Spleen (tissue), 7 donors: ENCODE measurements at regions not wholly inside any gene's neighbourhood (a gene's known extent, or its start where the extent isn't known, plus 50 kb on each side); places are given as distances from the start of the nearest gene placed in this dataset.
"Not testable (repeated sequence)": the region's sequence is repeated elsewhere in the genome, so short reads cannot be mapped to it uniquely, and the experiment has no call there.

Experiments
- CTCF ChIP-seq, 11 experiments: fragments of 200-600 bp in 7 of 11; fragments of 450-650 bp in 4 of 11; sonication (generic) in 4 of 11; IDR thresholded peaks in 8 of 11; conservative IDR thresholded peaks in 3 of 11; 1 replicate in 7 of 11; 2 replicates in 4 of 11; pipeline versions ENCODE4 v1.4.0 to v1.8.0; 2016 to 2021; ENCODE audit warnings: antibody characterized with exemption in 11 of 11, inconsistent platforms in 4 of 11, mild to moderate bottlenecking in 1 of 11
- POLR2A ChIP-seq, 3 donors: fragments of 450-650 bp; IDR thresholded peaks; one replicate each; pipeline ENCODE4 v1.5.1; 2017; ENCODE audit warnings: antibody characterized with exemption in 3 of 3, mild to moderate bottlenecking in 1 of 3
- POLR2AphosphoS5 ChIP-seq, 3 donors: sonication (generic); formaldehyde crosslinking; IDR thresholded peaks; one replicate each; pipeline ENCODE4 v1.5.1; 2017; ENCODE audit warnings: antibody characterized with exemption in 3 of 3
- donor health status: DM: no; HTN: no; CAD: no; lungs with moderate emphysema.
- donor health status: DM: no; HTN: no; CAD: no.
- donor health status: DM: no; HTN: no; CAD: no.

DNA sequence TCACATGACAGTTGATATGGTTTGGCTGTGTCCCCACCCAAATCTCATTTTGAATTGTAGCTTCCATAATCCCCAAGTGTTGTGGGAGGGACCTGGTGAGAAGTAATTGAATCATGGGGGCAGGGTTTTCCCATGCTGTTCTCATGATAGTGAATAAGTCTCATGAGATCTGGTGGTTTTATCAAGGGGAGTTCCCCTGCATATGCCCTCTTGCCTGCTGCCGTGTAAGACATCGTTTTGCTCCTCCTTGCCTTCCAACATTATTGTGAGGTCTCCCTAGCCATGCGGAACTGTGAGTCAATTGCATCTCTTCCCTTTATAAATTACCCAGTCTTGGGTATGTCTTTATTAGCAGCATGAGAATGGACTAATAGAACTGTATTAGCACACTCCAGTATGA, 382.4 kb upstream of the PODXL start:
- not testable (repeated sequence) for TF ChIP-seq CTCF (IDR thresholded peaks at IDR 0.05 in 8 of 11, conservative IDR thresholded peaks at IDR 0.05 in 3 of 11); POLR2AphosphoS5 (IDR thresholded peaks at IDR 0.05); POLR2A (IDR thresholded peaks at IDR 0.05)
